Activated CD8-positive, alpha-beta T cell treated with anti-CD3 and anti-CD28 coated beads for 36 hours (primary cell): ENCODE measurements at regions not wholly inside any gene's neighbourhood (a gene's known extent, or its start where the extent isn't known, plus 50 kb on each side); places are given as distances from the start of the nearest gene placed in this dataset.

Experiments
- ATAC-seq: fragments of 200-7000 bp; cut with Tn5 transposase; one replicate; pipeline ENCODE4 v1.10.0; 2021; ENCODE audit warnings: mild to moderate bottlenecking, moderate library complexity
- CTCF ChIA-PET: fragments of 350-600 bp; sonication (Branson Sonifier 250); formaldehyde crosslinking; loops from one replicate; lab custom pipeline; 2021; ENCODE audit warnings: antibody characterized with exemption; lab: Charles Lee
- POLR2A ChIA-PET: fragments of 350-600 bp; sonication (Branson Sonifier 250); formaldehyde crosslinking; loops from one replicate; lab custom pipeline; 2021; ENCODE audit warnings: antibody characterized with exemption; lab: Charles Lee
- DNase-seq: peaks from one replicate; pipeline ENCODE4 v3.0.0-alpha.2; 2020
- H3K27ac Mint-ChIP-seq: one replicate; pipeline ENCODE4 v1.8.0; 2021; ENCODE audit warnings: mild to moderate bottlenecking, mixed read lengths
- H3K27me3 Mint-ChIP-seq: one replicate; pipeline ENCODE4 v1.8.0; 2021; ENCODE audit warnings: mixed read lengths
- H3K36me3 Mint-ChIP-seq: one replicate; pipeline ENCODE4 v1.8.0; 2021; ENCODE audit warnings: low read depth, mixed read lengths
- H3K4me1 Mint-ChIP-seq: one replicate; pipeline ENCODE4 v1.8.0; 2021; ENCODE audit warnings: low read depth, mixed read lengths
- H3K4me3 Mint-ChIP-seq: one replicate; pipeline ENCODE4 v1.8.0; 2021; ENCODE audit warnings: mild to moderate bottlenecking, moderate library complexity, mixed read lengths
- H3K9me3 Mint-ChIP-seq: one replicate; pipeline ENCODE4 v1.8.0; 2021; ENCODE audit warnings: mixed read lengths
- intact Hi-C: fragments of 100-400 bp; cut with micrococcal nuclease; formaldehyde crosslinking; loops from one replicate; pipeline ENCODE4 v1.10.0; 2022
- TF ChIP-seq, protein P1 (sequence below): fragments of 200-600 bp; IDR thresholded peaks from one replicate; pipeline ENCODE4 v1.8.0; 2022; ENCODE audit warnings: antibody characterized with exemption, mild to moderate bottlenecking

DNA sequence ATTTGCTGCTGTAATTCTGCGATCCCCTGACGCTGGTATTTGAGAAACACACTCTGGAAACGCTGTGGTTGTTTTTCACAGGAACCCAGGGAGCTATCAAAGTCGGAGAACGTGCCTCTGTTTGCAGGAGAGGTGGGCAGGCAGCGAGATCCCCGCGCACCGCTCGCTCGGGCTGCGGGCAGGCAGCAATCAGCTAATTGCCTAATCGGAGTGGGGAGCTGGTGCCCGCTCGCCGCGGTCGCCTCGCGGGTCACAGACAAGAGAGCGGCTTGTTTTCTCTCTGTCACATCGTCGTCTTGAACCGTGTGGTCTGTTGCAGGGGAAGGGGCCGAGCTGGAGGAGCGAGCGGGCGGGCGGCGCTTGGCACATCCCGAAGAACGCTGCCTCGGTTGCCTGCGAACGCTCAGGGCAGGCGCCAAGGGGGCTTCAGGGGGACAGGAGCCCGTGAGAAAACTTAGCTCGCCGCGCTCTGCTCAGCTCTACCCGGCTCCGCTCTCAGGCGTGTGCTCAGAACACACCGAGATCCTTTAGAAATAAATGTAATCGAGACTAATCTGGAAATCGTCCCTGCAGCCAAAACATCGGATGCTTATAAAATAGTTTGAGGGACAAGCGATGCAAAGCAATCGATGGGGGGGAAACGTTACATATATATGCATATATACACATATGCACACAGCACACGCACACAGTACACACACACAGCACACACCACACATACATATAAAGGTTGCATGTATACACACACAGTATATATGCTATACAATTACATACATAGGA, 93.6 kb upstream of the SMYD2 start:
- DNase-seq = no peak
- no peak for ATAC-seq
- Mint-ChIP-seq H3K4me3 (no peak overlapping the region), H3K9me3 (peaks cover 5% of the 10 kb centered on the region), H3K27ac (no peak overlapping the region), H3K36me3 (no peaks in the 10 kb centered on the region), H3K4me1 (peaks cover 4% of the 10 kb centered on the region), H3K27me3 (peaks cover 46% of the 10 kb centered on the region)
- ChIA-PET CTCF (interaction anchor here (1.5 kb wide), 1 partner anchor 12 kb away, joined by 8 read pairs; no protein-coding TSS in a partner anchor), POLR2A (no interaction called here)
- TF ChIP-seq, protein P1, sequence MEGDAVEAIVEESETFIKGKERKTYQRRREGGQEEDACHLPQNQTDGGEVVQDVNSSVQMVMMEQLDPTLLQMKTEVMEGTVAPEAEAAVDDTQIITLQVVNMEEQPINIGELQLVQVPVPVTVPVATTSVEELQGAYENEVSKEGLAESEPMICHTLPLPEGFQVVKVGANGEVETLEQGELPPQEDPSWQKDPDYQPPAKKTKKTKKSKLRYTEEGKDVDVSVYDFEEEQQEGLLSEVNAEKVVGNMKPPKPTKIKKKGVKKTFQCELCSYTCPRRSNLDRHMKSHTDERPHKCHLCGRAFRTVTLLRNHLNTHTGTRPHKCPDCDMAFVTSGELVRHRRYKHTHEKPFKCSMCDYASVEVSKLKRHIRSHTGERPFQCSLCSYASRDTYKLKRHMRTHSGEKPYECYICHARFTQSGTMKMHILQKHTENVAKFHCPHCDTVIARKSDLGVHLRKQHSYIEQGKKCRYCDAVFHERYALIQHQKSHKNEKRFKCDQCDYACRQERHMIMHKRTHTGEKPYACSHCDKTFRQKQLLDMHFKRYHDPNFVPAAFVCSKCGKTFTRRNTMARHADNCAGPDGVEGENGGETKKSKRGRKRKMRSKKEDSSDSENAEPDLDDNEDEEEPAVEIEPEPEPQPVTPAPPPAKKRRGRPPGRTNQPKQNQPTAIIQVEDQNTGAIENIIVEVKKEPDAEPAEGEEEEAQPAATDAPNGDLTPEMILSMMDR = no peak
- intact Hi-C loops = no loop called here

DNA sequence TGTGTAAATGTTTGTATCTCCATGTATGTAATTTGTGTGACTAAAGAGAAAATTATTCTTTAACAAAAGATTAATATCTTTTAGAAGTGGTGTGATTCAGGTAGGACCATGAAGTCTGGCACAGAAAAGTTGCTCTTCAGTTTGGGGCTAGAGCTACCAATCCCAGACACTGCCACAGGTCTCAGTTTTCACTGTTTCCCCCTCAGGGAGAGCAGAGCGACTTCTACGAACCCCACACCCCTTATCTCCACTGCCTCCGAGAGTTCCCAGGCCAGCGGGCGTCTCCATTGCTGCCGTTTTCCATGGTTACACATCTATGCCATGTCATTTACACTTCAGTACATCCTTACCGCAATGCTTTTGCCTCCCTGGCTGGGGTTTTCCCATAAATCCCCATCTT, 93.0 kb upstream of the SMYD2 start:
- ATAC-seq (no peak), DNase-seq (no peak)
- Mint-ChIP-seq H3K27me3 (peaks cover 45% of the 10 kb centered on the region), H3K27ac (no peak overlapping the region), H3K36me3 (no peaks in the 10 kb centered on the region), H3K4me1 (peaks cover 4% of the 10 kb centered on the region), H3K9me3 (peaks cover 2% of the 10 kb centered on the region), H3K4me3 (no peak overlapping the region)
- CTCF ChIA-PET = no interaction called here
- POLR2A ChIA-PET = no interaction called here
- intact Hi-C loops = no loop called here
- TF ChIP-seq, protein P1 = no peak

DNA sequence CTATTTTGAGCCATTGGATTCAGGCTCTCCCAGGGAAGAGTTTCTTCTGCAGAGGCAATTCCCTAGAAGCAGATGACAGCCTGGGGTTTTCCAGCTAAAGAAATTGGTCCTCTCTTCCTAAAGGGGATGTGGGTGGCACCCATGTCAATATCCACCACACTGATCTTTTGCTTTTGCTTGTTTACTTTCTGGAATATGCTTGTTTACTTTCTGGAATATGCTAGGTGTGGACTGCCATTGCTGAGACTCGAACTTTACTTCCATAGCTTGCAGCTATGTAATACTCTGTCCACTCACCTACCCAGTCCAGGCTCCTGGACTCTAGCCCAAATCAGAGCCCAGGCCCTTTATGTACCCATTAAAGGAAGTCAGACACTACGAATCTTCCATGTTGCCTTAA, 92.1 kb upstream of the SMYD2 start:
- Mint-ChIP-seq H3K27me3 (peaks cover 43% of the 10 kb centered on the region), H3K9me3 (peaks cover under 1% of the 10 kb centered on the region), H3K4me3 (no peak overlapping the region), H3K4me1 (peaks cover 4% of the 10 kb centered on the region), H3K27ac (no peak overlapping the region), H3K36me3 (no peaks in the 10 kb centered on the region)
- no peak for DNase-seq
- no peak for ATAC-seq
- TF ChIP-seq, protein P1 = no peak
- intact Hi-C loops = no loop called here
- POLR2A ChIA-PET = no interaction called here
- CTCF ChIA-PET = interaction anchor here (1.5 kb wide), 1 partner anchor 143 kb away, joined by 3 read pairs; no protein-coding TSS in a partner anchor

DNA sequence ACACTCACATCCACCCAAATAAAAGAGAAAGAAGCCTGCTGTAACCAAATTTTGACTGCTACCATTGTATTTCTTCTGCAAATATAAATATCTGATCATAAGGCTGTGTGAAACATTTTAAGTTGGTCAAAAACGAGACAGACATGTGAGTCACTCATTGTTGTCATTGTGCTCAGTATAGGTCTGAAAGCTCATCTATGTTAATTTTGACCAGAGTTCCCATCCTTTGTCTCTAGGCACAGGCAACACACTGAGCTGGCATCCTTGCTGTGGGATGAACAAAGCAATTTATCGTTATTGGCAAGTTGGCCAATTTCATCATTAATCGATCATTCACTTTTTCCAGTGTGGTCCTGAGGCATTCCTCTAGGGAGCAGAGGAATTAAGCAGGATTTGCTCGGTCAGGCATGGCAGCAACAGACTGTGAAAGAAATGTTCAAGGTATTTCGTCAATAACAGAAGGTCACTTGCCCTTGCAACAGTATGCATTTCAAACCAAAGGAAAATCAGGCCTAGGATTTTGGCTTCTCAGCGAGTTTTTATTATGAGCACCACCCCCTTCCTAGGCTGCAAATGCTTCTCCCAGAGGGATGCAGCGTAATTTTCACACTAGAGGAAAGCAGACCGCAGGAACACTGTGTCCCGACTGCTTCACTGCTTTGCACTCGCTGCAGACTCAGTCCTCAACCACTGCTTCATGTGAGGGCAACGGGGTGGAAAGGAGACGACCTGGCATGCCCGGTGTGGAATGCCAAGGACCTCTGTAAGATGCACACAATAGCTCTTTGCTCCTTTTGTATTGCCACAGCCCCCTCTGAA, 87.9 kb upstream of the SMYD2 start:
- TF ChIP-seq, protein P1 = no peak
- DNase-seq (no peak), ATAC-seq (no peak)
- Mint-ChIP-seq H3K4me3 (no peak overlapping the region), H3K4me1 (no peaks in the 10 kb centered on the region), H3K27ac (no peak overlapping the region), H3K9me3 (no peaks in the 10 kb centered on the region), H3K27me3 (peaks cover 24% of the 10 kb centered on the region), H3K36me3 (no peaks in the 10 kb centered on the region)
- CTCF ChIA-PET = no interaction called here
- intact Hi-C loops = no loop called here
- POLR2A ChIA-PET = no interaction called here

DNA sequence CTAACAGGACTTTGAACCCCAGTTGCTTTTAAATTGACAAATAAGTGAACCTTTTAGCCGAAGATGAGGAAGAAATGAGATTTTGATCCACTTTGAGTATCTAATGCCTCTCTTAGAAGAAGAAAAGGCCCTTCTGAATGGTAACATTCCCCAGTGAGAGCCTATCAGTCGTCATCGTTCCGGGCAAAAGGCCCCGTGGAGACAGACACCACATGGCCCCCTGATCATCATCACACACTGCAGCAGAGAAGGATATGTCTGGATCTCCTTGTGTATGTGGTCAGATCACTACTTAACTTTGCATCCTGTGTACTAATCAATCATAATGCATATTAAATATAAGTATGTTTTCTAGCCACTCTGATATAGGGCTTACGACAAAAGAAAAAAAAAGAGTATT, 87.3 kb upstream of the SMYD2 start:
- ATAC-seq (no peak), DNase-seq (no peak)
- H3K4me1 Mint-ChIP-seq = no peaks in the 10 kb centered on the region
- ChIA-PET CTCF (no interaction called here), POLR2A (no interaction called here)
- H3K4me3 Mint-ChIP-seq = no peak overlapping the region
- no peak overlapping the region for H3K27ac Mint-ChIP-seq
- TF ChIP-seq, protein P1 = no peak
- H3K27me3 Mint-ChIP-seq = peaks cover 21% of the 10 kb centered on the region
- H3K36me3 Mint-ChIP-seq = no peaks in the 10 kb centered on the region
- no peaks in the 10 kb centered on the region for H3K9me3 Mint-ChIP-seq
- intact Hi-C loops = no loop called here
